HG02678 (cell line): ENCODE measurements at regions not wholly inside any gene's neighbourhood (a gene's known extent, or its start where the extent isn't known, plus 50 kb on each side); places are given as distances from the start of the nearest gene placed in this dataset.

Source experiments
- ATAC-seq: cut with Tn5 transposase; IDR thresholded peaks from one replicate; pipeline ENCODE4 v1.9.1; 2021; ENCODE audit warnings: mild to moderate bottlenecking, moderate library complexity; ENCODE audit not compliant: unreplicated experiment

DNA sequence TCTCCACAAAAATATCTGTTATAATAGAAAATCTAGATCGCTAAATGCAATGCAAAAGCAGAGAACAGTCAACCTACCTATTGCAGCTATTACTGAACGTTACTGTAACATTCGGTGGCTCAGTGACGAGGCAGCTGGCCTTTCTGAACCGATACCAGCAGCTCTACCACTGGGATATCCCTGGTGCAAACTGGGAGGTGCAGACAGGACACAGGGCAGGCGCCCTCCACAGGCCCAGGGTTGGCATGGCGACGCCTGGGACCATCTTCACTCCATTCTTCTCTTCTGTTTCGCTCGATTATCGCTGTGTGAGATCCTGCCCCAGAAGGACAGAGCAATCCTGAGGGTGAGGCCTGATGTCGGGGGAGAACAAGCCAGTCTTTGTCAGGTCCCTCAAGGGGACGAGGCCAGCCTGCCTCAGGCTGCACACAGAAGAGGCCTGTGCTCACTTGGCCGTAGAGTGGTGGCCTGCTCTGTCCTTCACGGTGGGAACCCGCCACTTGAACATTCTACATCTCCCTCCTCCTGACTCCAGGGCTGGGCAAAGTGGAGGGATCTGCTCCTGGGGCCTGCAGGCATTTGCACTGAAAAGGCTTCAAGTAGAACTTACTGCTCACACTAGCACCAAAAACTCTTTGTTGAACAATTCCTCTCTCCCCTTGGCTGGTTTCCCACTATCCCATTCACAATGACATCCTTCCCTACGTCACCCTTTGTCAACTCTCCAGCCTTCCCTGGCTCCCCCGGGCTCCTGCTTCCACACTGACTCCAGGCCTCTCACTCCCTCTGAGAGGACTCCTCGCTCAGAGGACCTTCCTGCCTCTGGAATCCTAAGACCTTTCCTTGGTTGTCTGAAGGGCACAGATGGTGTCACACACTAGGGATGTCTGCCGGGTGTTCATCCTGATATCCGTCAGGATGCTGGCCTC is 49.7 kb downstream of the CYRIA start:
- no peak for ATAC-seq

DNA sequence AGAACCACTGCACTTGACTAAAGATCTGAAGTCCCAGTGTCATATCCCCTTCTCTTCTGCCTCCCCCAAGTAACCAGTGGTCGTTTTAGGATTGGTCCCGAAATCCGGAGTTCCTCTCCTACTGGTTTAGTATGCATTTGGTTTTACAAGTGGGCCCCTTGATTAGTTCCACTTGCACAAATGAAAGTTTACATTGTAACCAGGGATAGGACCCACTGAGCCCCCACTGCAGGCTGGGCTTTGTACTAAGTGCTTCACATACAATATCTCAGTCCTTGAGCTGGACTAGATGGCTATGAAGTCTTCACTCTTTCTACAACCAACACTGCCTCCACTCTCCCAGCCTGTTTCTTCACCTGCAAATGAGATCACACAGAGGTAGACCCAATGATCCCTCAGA is 50.4 kb downstream of the CYRIA start:
- no peak for ATAC-seq

DNA sequence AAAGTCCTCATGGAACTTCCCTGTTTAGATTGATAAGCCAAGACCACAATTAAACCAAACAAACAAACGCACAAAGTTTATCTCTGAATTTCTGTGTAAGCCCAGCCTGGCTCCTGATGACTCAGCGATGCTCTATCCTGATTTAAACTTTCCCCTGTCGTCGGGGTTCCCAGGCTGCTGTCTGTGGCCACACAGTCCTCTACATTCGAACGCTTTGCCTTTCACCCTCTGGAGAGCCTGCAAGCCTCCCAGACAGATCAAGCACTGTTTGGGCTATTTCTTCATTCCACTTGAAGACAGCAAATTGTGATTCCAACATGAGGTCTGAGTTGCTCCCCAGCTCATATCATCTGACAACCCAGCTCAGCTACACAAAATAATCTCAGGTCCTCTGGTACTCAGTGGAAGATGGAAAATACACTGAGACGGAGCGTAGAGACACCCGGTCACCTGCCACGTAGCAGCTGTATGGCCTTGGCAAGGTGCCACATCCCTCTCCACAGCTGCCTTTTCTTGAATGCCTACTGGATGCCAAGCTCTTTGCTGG is 51.2 kb downstream of the CYRIA start:
- no peak for ATAC-seq

DNA sequence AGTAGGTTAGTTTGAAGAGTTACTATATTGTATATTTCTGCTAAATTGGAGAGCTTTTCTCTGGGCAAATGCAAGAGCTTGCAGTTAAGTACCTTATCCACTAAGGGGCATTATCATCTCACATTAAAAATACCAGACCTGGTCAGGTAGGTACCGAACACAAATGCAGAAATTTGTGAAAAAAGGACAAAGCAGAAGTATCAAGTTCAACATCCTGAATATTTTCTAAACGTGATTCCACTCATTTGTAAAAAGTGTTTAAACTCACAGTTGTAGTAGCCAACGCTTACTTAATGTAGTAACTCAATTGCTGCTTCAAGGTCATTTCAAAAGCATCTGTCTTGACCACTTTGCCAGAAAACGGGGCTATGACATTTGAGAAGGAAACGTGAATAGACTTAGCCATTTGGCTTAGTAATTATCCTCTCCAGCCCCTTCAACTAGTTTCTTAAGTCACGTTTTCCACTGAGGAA is 52.1 kb downstream of the CYRIA start:
- ATAC-seq = no peak

DNA sequence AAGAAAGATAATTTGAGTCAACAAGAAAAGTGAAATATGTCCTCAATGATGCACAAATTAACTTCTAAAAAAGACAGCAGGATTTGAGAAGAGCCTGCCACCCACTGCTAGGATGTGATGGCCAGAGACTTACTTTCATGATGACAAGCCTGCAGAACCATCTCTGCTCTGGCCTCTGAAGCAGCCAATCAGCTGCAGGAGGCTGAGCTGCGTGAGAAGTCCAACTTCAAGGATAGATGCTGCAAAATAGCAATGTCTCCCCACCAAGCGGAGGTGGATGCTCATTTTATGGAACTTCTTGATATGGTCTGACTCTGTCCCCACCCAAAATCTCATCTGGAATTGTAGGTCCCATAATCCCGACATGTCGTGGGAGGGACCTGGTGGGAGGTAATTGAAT is 53.1 kb downstream of the CYRIA start:
- ATAC-seq = no peak

DNA sequence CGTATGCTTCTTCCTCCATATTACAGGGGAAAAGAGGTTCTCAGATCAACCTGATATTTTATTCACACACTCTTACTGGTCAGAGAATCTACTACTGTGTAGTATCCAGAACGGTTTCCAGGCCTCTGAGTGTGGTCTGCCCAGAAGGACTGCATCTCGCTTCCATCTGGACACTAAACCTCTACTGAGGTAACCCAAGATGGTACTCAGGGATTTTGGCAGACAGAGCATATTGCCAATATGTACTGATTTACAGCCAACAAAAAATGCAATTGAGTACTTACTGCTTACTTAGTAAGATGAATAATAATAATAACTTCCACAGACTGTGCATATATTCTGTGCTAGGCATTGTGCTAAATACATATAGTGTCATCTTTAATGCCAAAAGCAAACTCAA is 55.8 kb downstream of the CYRIA start:
- no peak for ATAC-seq

DNA sequence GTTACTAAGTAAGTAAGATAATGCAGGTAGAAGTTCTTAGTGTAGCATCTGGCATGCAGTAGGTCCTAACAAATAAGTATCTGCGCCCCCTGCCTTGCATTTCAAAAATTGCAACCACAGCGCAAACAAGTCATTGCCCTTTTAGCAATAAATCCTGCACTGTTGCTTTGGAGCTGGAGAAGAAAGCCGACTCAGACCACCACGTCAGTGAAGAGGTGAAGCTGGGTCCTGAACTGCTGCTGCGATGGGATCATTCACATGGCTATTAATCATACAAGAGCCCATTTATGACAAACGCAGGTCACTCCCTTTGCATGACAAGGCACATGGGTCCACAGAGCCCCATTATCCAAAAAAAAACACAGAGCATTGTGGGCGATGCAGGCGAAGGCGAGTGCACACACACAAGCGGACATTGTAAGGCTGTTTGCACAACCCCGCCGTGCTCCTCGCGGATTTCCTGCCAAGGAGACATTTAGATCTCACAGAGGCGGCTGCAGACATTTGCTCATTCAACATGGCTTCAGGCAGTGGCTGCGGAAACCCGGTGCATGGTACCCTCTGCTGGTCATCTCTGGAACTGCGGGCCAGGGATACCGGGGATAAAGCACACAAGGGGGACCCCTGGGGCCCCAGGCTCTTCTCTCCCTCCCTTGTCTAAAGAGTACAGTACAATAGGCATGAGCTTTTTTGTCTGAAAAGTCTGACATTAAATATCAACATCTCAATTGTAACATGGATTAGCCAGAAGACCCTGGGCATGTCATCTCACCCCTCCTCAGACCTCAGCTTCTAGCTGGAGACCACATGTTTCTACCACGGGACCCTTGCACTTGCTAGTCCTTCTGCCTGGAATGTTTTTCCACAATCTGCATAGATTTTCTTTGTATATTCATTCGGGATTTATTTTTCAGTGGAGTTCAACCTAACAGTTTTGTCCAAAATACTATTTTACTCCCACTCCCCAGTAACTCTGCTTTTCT is 56.7 kb downstream of the CYRIA start:
- ATAC-seq = peak; percentile 91

DNA sequence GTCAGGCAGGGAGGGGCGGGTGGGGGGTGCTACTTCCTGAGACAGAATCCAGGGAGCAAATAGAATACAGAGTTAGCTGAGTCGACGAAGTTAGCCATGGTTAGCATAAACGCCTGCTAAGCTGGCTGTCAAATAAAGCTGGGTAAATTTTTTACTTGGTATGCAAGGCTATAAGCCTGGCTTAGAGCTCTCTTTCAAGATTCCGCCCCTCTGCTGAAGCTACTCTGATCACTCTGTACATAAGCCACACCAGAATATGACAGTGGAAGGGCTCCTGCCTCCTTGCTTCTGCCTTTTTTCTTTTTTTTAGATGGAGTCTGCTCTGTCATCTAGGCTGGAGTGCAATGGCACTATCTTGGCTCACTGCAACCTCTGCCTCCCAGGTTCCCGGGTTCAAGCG is 58.3 kb downstream of the CYRIA start:
- ATAC-seq = no peak

DNA sequence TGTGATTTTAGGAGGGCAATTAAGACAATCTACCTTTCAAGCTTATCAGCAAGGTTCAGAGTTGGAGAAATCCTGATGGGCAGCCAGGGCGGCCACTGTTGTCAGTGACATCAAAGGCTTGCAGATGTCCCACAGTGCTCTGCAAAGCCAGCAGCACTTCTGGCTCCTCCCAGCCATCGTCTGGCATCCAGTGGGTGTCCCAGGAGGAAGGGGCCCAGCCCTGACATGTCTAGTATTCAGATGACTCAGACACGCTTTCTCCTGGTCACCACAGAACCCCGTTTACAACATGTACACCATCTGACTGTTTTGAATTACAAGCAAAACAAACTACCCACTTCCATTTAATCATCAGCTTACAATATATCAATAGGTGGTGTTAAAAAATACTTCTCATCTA is 61.4 kb downstream of the CYRIA start:
- no peak for ATAC-seq

DNA sequence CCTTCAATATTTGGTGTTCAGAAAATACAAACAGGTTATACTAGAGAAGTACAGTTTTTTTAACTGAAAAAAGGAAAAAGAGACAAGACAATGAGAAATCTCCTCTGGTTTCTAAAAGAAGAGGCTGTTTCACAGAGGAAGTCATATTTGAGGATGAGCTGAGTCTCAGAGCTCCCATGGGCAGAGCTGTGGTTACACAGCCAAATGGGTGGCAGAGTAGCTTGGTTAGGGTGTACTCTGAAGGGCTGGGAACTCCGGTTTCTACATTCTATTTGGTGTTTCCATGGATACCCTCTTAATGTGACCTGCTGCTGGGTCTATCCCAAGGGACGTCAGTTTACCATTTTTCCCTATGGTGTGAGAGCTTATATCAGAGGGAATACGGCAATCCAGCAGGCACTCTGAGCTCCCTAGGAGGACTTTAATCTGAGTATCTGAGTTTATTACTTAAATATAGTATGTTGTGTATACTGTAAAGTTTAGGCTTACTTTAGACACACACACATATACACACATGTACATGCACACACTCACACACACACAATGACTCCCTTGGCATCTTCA is 74.2 kb downstream of the CYRIA start:
- no peak for ATAC-seq

DNA sequence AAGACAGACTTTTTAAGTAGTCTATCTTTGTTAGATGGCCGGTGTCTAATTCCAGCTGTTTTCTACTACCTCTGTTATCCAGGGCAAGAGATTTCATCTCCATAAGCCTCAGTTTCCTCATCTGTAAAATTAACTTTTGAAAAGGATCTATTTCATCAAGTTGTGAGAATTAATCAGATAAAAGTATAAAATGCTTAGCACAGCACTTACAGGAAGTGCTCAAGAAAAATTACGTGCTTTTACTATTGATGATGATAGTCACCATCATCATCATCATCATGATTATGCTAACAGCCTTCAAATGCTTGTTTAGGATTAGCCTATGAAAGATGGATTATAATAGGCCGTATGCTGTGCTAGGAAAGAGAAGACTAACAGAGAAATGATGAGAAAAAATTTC is 76.2 kb downstream of the CYRIA start:
- ATAC-seq = no peak

DNA sequence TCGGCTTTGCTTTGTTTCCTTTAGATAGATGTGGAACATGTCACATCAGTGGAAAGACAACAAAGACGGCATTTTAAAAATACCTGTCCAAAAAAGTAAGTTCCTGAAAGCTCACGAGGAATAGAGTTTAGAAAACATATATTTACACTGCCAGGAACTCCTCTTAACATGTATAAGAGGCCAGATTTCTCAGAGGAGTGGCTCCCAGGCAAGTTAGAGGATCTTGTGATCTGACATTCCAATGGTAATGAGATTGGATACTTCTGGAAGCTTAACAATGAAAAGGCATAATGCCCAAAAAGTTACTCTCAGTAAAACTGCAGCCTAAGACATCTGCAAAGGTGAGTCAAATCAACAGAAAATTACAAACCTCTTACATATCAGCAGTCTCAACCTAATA is 77.1 kb downstream of the CYRIA start:
- no peak for ATAC-seq

DNA sequence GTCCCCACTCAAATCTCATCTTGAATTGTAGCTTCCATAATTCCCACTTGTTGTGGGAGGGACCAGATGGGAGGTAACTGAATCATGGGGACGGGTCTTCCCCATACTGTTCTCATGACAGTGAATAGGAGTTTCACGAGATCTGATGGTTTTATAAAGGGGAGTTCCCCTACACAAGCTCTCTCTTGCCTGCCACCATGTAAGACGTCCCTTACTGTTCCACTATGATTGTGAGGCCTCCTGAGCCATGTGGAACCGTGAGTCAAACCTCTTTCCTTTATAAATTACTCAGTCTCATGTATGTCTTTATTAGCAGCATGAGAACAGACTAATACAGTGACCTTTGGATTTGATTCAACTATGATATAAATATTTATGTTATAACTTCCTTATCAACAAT is 78.0 kb downstream of the CYRIA start:
- ATAC-seq = no peak

DNA sequence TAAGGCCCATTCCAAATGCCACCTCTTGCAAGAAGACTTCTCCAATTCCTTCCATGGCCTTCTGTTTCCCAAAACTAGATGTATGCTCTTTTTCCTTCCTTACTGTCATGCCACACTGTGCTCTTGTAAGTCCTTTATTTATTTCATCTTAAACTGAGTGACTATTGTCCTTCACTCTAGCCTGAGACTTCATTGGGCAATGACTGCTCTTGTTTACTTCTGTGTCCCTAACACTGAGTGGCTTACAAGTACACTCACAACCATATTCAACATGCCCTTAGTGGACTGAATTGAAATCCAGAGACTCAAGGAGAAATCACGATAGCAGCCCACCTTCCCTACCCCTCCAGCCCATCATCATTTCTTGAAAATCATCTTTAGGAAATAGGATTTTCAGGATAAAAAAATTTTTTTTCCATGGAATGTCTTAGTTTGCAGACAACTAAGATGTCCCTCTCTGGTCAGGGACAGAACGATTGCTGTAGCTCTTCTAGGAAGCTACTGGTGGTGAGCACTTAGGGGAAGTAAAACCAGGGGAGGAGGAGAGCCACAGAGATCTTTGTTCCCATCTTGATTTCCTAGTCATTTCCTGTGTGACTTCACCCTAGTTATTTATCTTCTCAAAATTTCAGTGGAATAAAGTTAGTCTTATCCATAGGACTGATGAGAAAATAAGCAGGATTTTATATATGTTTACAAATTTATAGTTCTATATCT is 80.7 kb downstream of the CYRIA start:
- no peak for ATAC-seq

DNA sequence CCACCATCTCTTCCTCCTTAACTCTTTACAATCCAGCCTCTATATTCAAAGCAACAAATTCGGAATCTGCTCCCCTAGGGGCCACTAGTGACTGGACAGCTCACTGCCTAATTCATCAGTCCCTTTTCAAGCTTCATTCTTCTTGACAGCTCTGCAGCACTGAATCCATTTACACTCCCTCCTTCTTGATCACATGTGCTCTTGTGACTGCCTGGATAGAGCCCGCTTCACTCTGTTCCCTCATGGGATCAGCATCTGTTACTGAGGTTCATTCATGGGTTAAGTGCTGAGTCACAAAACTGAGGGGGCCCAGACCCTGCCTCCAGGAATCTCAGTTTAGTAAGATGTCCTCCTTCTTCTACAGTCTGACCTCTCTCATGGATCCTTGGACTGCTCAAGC is 81.5 kb downstream of the CYRIA start:
- no peak for ATAC-seq

DNA sequence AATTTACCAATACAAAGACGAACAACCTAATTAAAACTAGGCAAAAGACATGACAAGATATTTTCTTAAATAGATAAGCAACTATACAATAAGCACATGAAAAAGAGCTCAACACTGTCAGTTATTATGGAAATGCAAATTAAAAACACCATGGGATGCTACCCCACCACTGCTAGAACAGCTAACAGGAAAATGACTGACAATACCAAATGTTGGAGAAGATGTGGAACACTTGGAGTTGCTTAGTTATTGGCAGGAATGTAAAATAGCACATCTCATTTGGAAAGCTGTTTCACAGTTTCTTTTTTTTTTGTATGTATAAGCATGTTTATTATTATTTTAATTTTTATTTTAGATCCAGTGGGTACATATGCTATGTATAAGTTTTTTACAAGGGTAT is 84.4 kb downstream of the CYRIA start:
- ATAC-seq = no peak

DNA sequence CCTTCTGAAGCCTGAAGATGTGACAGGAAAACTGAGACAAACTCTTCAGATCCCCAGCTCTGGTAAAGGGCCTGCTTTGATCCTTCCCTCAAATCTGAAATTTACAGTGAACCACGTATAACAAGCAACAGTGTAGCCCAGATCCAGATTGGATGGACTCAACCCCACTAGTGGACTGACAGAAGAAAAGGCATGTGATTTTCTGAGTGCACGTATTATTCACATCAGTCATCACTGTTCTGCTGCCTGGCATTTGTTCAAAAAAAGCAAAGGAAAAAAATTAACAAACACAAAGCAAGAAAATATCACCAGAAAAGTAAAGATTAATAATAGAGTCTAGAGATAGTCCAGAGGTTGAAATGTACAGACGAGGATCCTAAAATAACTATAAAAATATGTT is 87.6 kb downstream of the CYRIA start:
- ATAC-seq = no peak

DNA sequence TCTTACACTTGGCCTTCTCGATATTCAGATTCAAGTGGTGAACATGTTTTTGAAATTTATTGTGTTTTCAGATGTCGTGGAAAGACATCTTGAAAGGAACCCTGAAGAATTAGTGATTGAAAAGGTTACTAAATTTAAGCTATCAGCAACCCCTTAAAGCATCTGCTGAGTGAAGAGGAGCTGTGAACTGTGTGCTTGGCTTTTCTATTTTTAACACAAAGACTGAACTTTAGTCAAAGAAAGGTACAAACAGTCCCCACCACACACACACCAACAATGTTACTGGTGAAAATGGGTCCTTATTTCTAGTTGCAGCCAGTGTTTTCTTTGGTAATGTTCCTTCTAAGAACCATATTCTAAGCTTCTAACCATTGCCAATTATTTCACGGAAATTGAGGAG is 95.1 kb downstream of the CYRIA start:
- no peak for ATAC-seq

DNA sequence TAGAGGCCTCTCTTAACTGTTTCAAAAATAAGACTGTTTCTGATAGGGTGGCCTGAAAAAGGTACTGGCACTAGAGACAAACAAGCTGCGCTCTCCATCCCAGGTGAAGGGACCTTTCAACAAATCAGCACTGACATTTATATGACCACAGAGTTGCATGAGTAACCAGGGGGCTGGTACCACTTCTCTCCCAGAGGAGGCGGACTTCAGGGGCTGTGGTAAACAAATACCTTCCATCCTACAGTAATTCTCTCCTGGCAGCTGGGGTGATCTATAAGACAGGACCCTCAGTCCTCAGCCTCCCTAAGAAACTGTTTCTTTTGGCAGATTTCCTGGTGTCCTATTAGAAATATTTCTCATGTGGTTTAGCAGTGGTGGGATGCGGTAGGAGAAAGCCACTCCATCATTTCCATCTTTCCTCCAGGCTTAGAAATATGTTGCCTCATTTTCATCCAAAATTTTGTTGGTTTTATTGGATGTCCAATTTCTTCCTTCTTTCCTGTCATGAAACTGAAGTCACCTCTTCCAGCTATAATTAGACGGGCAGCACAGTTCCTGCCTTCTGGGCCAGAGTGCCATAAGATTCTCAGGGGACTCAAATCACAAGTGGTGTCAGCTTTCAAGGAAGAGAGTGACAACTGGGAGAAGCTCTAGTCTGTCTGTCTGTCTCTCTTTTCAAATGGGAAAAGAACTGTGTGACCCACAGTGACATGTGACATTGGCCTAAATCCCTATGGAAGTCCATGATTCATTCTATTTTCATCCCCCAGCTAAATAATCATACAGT is 96.4 kb downstream of the CYRIA start:
- no peak for ATAC-seq

DNA sequence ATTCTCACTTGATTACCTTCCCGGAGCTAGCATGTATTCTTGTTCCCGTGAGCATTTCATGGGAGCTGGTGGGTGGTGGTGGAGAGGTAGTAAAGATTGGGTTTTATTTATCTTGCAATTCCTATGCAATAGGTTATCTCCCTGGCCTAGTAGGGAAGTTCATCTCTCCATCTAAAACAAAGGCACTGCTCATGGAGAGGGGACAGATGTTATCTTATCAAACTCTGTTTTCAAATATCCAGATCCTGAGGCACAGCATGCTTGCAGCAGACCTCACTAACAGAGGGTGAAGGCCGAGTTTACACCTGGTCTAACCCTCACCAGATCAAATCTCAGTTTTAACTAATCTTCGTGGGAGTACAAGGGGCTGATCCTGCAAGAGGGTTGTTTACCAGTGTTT is 98.9 kb downstream of the CYRIA start:
- no peak for ATAC-seq
